ENCODE measurements at regions not wholly inside any gene's neighbourhood (a gene's known extent, or its start where the extent isn't known, plus 50 kb on each side); places are given as distances from the start of the nearest gene placed in this dataset.
"Not testable (repeated sequence)": the region's sequence is repeated elsewhere in the genome, so short reads cannot be mapped to it uniquely, and the experiment has no call there.

- Histone ChIP-seq H3K36me3 (ENCODE audit: insufficient read depth, low read length) (no peaks in the 10 kb centered on the region), H3K9me3 (ENCODE audit: control insufficient read depth, insufficient read depth, low read length) (no peaks in the 10 kb centered on the region), H3K9ac (ENCODE audit: low read depth, low read length) (no peak overlapping the region), H3K4me1 (ENCODE audit: insufficient read depth, low read length) (no peaks in the 10 kb centered on the region)
These were observed 222.8 kb downstream of the CGGBP1 start for GRCh38 chr3:87836026-87836425.

- H3K4me1 ChIP-seq (ENCODE audit: insufficient read depth, low read length) = no peaks in the 10 kb centered on the region
- no peaks in the 10 kb centered on the region for H3K36me3 ChIP-seq (ENCODE audit: insufficient read depth, low read length)
- H3K9ac ChIP-seq (ENCODE audit: low read depth, low read length) = no peak overlapping the region
- H3K9me3 ChIP-seq (ENCODE audit: control insufficient read depth, insufficient read depth, low read length) = no peaks in the 10 kb centered on the region
These were observed 223.6 kb downstream of the CGGBP1 start for GRCh38 chr3:87835236-87835635.

- H3K9ac ChIP-seq (ENCODE audit: low read depth, low read length) = no peak overlapping the region
- no peaks in the 10 kb centered on the region for H3K9me3 ChIP-seq (ENCODE audit: control insufficient read depth, insufficient read depth, low read length)
- no peaks in the 10 kb centered on the region for H3K36me3 ChIP-seq (ENCODE audit: insufficient read depth, low read length)
- no peaks in the 10 kb centered on the region for H3K4me1 ChIP-seq (ENCODE audit: insufficient read depth, low read length)
These were observed 224.5 kb downstream of the CGGBP1 start for GRCh38 chr3:87834327-87834726.

GRCh38 chr3:87833039-87833377 lies 225.8 kb downstream of the CGGBP1 start:
- Histone ChIP-seq H3K4me1 (ENCODE audit: insufficient read depth, low read length) (no peaks in the 10 kb centered on the region), H3K9me3 (ENCODE audit: control insufficient read depth, insufficient read depth, low read length) (no peaks in the 10 kb centered on the region), H3K9ac (ENCODE audit: low read depth, low read length) (no peak overlapping the region)

GRCh38 chr3:87828046-87828445 lies 230.8 kb downstream of the CGGBP1 start:
- no peaks in the 10 kb centered on the region for H3K9me3 ChIP-seq (ENCODE audit: control insufficient read depth, insufficient read depth, low read length)
- no peaks in the 10 kb centered on the region for H3K4me1 ChIP-seq (ENCODE audit: insufficient read depth, low read length)
- no peaks in the 10 kb centered on the region for H3K36me3 ChIP-seq (ENCODE audit: insufficient read depth, low read length)
- H3K9ac ChIP-seq (ENCODE audit: low read depth, low read length) = no peak overlapping the region

More at GRCh38 chr3:87833039-87833377, 225.8 kb downstream of the CGGBP1 start:
- H3K36me3 ChIP-seq (ENCODE audit: insufficient read depth, low read length) = no peaks in the 10 kb centered on the region

GRCh38 chr3:87822563-87822962 lies 236.2 kb downstream of the CGGBP1 start:
- 0 out of 2 replicates have a peak, but pooled peaks cover 2% of the 10 kb centered on the region for H3K4me1 ChIP-seq (ENCODE audit: insufficient read depth, low read length)
- no peak overlapping the region for H3K9ac ChIP-seq (ENCODE audit: low read depth, low read length)
- H3K36me3 ChIP-seq (ENCODE audit: insufficient read depth, low read length) = no peaks in the 10 kb centered on the region
- H3K9me3 ChIP-seq (ENCODE audit: control insufficient read depth, insufficient read depth, low read length) = no peaks in the 10 kb centered on the region

- not testable (repeated sequence) for H3K4me1 ChIP-seq (ENCODE audit: insufficient read depth, low read length); H3K36me3 ChIP-seq (ENCODE audit: insufficient read depth, low read length); H3K9me3 ChIP-seq (ENCODE audit: control insufficient read depth, insufficient read depth, low read length); H3K9ac ChIP-seq (ENCODE audit: low read depth, low read length)
These were observed 245.3 kb downstream of the CGGBP1 start for GRCh38 chr3:87813503-87813902.

- H3K36me3 ChIP-seq (ENCODE audit: insufficient read depth, low read length) = no peaks in the 10 kb centered on the region
- no peak overlapping the region for H3K9ac ChIP-seq (ENCODE audit: low read depth, low read length)
- no peaks in the 10 kb centered on the region for H3K9me3 ChIP-seq (ENCODE audit: control insufficient read depth, insufficient read depth, low read length)
- no peaks in the 10 kb centered on the region for H3K4me1 ChIP-seq (ENCODE audit: insufficient read depth, low read length)
These were observed 246.9 kb downstream of the CGGBP1 start for GRCh38 chr3:87811953-87812352.

- Histone ChIP-seq H3K9ac (ENCODE audit: low read depth, low read length) (no peak overlapping the region), H3K36me3 (ENCODE audit: insufficient read depth, low read length) (no peaks in the 10 kb centered on the region), H3K4me1 (ENCODE audit: insufficient read depth, low read length) (no peaks in the 10 kb centered on the region), H3K9me3 (ENCODE audit: control insufficient read depth, insufficient read depth, low read length) (no peaks in the 10 kb centered on the region)
These were observed 248.3 kb downstream of the CGGBP1 start for GRCh38 chr3:87810452-87811016.

GRCh38 chr3:87805670-87806069 lies 253.1 kb downstream of the CGGBP1 start:
- no peaks in the 10 kb centered on the region for H3K9me3 ChIP-seq (ENCODE audit: control insufficient read depth, insufficient read depth, low read length)

GRCh38 chr3:87801409-87801808 lies 257.4 kb downstream of the CGGBP1 start:
- H3K9me3 ChIP-seq (ENCODE audit: control insufficient read depth, insufficient read depth, low read length) = no peaks in the 10 kb centered on the region
- H3K9ac ChIP-seq (ENCODE audit: low read depth, low read length) = no peak overlapping the region
- no peaks in the 10 kb centered on the region; the same call in 1 of the 2 replicates for H3K4me1 ChIP-seq (ENCODE audit: insufficient read depth, low read length)
- H3K36me3 ChIP-seq (ENCODE audit: insufficient read depth, low read length) = no peaks in the 10 kb centered on the region

More at GRCh38 chr3:87805670-87806069, 253.1 kb downstream of the CGGBP1 start:
- Histone ChIP-seq H3K9ac (ENCODE audit: low read depth, low read length) (no peak overlapping the region), H3K4me1 (ENCODE audit: insufficient read depth, low read length) (no peaks in the 10 kb centered on the region), H3K36me3 (ENCODE audit: insufficient read depth, low read length) (no peaks in the 10 kb centered on the region)

GRCh38 chr3:87800516-87800915 lies 258.3 kb downstream of the CGGBP1 start:
- H3K9ac ChIP-seq (ENCODE audit: low read depth, low read length) = no peak overlapping the region
- no peaks in the 10 kb centered on the region for H3K9me3 ChIP-seq (ENCODE audit: control insufficient read depth, insufficient read depth, low read length)
- no peaks in the 10 kb centered on the region for H3K36me3 ChIP-seq (ENCODE audit: insufficient read depth, low read length)
- H3K4me1 ChIP-seq (ENCODE audit: insufficient read depth, low read length) = no peaks in the 10 kb centered on the region; the same call in 1 of the 2 replicates

- H3K9ac ChIP-seq (ENCODE audit: low read depth, low read length) = no peak overlapping the region
These were observed 260.2 kb downstream of the CGGBP1 start for GRCh38 chr3:87798567-87798947.

GRCh38 chr3:87797872-87798566 lies 260.8 kb downstream of the CGGBP1 start:
- no peaks in the 10 kb centered on the region; the same call in 1 of the 2 replicates for H3K4me1 ChIP-seq (ENCODE audit: insufficient read depth, low read length)
- no peak overlapping the region for H3K9ac ChIP-seq (ENCODE audit: low read depth, low read length)
- no peaks in the 10 kb centered on the region for H3K36me3 ChIP-seq (ENCODE audit: insufficient read depth, low read length)
- H3K9me3 ChIP-seq (ENCODE audit: control insufficient read depth, insufficient read depth, low read length) = no peaks in the 10 kb centered on the region

More at GRCh38 chr3:87798567-87798947, 260.2 kb downstream of the CGGBP1 start:
- Histone ChIP-seq H3K36me3 (ENCODE audit: insufficient read depth, low read length) (no peaks in the 10 kb centered on the region), H3K4me1 (ENCODE audit: insufficient read depth, low read length) (no peaks in the 10 kb centered on the region; the same call in 1 of the 2 replicates), H3K9me3 (ENCODE audit: control insufficient read depth, insufficient read depth, low read length) (no peaks in the 10 kb centered on the region)

- no peaks in the 10 kb centered on the region; the same call in 1 of the 2 replicates for H3K4me1 ChIP-seq (ENCODE audit: insufficient read depth, low read length)
- no peaks in the 10 kb centered on the region for H3K9me3 ChIP-seq (ENCODE audit: control insufficient read depth, insufficient read depth, low read length)
- H3K36me3 ChIP-seq (ENCODE audit: insufficient read depth, low read length) = no peaks in the 10 kb centered on the region
- H3K9ac ChIP-seq (ENCODE audit: low read depth, low read length) = no peak overlapping the region
These were observed 262.0 kb downstream of the CGGBP1 start for GRCh38 chr3:87796843-87797185.
